Activated naive CD4-positive, alpha-beta T cell treated with Interleukin-2 at 50 U/mL for 16 hours (primary cell): ENCODE measurements at regions not wholly inside any gene's neighbourhood (a gene's known extent, or its start where the extent isn't known, plus 50 kb on each side); places are given as distances from the start of the nearest gene placed in this dataset.

Experiments used
- DNase-seq: peaks from one replicate; pipeline ENCODE4 v3.0.0-alpha.2; 2020

- DNase-seq = no peak
These were observed 55.5 kb upstream of the SMLR1 start for GRCh38 chr6:130771741-130772140.

GRCh38 chr6:130773860-130774259 is 53.3 kb upstream of the SMLR1 start:
- DNase-seq = no peak

- DNase-seq = no peak
These were observed 51.7 kb upstream of the SMLR1 start for GRCh38 chr6:130775411-130776012.

- no peak for DNase-seq
These were observed 50.8 kb upstream of the SMLR1 start for GRCh38 chr6:130776287-130776925.
